HG03460 (cell line): ENCODE measurements at regions not wholly inside any gene's neighbourhood (a gene's known extent, or its start where the extent isn't known, plus 50 kb on each side); places are given as distances from the start of the nearest gene placed in this dataset.
"Not testable (repeated sequence)": the region's sequence is repeated elsewhere in the genome, so short reads cannot be mapped to it uniquely, and the experiment has no call there.

Experiments
- ATAC-seq: cut with Tn5 transposase; IDR thresholded peaks from one replicate; pipeline ENCODE4 v1.9.1; 2021; ENCODE audit not compliant: unreplicated experiment

DNA sequence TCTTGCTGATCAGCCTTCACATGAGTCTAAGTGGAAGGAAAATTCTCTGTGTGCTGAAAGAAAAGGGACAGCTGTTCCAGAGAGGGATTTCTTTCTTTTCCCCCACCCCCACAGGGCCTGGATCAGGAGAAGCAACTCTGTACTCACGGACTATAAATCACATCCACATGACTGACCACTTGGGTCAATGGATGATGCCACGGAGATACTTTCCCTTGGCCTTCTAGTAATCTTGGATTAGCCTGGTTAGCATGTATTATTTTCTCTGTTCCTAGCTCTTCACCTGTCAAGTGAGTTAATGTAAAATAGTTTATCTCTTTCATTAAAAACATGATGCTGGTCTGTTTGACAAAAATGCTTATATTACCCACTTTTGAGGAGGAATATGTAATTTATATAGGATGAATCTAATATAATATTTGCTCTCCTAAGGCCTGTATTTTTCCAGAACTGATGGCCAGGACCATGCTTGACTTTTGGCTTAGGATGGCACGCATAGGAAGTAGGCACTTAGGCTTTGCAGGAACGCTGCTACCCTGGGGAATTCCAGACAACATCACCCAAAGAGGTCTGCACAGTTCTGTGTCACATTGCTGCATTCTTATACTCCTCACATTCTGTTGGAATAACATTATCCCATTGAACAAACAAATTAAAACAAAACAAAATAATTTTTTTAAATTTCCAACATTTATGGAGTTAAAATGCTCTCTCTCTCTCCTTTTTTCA, 892.1 kb downstream of the TLE1 start:
- no peak for ATAC-seq

- no peak for ATAC-seq
Measured at GRCh38 chr9:80796632-80797031, 892.7 kb downstream of the TLE1 start.

GRCh38 chr9:80794197-80794596, 895.1 kb downstream of the TLE1 start:
- ATAC-seq, result no peak

DNA sequence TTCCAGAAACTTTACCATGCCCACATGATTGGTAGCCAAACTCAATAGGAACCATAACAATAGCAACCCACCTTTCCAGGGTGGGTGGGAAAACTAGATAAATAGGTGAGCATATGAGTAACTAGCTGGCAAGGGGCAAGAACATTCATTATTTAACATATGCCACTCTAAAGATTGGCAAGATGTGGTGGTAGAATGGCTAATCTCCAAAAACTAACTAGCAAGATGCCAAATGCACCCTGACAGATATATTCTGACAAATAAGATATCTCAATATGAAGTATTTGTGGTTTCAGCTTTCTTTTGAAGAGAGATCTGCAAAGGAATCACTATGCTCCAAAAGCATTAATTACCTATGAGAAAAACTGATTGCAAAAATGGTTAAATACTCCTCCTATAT, 895.6 kb downstream of the TLE1 start:
- ATAC-seq, result no peak

- ATAC-seq, result no peak
Measured at GRCh38 chr9:80792726-80793125, 896.6 kb downstream of the TLE1 start.

GRCh38 chr9:80791836-80792235, 897.5 kb downstream of the TLE1 start:
- no peak for ATAC-seq

DNA sequence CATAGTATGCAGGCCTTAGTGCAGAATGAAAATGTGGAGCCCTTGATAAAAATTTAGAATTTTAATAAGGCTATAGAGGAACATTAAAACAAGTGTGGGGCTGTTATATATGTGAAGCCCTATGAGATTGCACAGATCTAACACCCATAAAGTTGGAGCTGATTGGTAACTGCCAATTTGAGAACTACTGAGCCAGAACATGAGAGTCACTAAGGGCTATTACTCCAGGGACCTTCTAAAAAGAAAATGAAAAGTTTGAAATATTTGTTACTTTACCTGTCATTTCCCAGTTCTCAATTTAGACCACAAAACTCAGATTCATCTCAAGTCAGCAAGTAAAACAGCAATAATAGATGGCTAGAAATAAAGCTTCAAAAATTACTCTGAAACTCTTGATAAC, 898.6 kb downstream of the TLE1 start:
- ATAC-seq, result no peak

GRCh38 chr9:80789831-80790230, 899.5 kb downstream of the TLE1 start:
- no peak for ATAC-seq

DNA sequence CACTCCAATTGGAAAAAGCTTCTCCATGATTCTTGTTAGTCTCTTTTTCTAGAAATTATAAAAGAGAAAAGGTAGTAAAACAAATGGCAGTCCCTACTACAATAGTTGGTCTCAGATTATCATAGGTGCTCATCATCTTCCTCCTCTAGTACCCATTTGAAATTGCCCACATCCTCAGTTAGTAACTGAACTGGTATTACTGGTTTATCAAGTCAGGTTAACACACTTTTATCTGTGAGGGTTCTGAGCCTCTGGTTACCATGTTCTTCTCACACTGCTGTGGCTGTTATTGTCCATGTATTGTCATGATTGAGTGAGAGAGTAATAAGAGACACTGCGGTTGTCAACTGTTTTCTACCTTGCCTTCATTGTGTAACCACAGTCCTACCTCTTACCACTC, 901.7 kb downstream of the TLE1 start:
- ATAC-seq, result no peak

DNA sequence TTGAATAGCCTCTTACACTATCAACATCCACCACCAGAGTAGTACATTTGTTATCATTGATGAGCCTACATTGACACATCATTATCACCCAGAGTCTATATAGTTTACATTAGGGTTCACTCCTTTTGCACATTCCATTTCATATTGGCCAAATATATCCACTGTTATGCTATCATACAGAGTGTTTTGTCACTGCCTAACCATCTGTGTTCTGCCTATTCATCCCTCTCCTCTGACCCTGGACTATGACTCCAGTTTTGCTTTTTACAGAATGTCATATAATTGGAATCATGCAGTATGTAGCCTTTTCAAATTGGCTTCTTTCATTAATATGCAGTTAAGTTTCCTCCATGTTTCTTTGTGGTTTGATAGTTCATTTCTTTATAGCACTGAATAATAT, 904.7 kb downstream of the TLE1 start:
- ATAC-seq, result no peak

GRCh38 chr9:80775971-80776370, 913.4 kb downstream of the TLE1 start:
- ATAC-seq, result no peak

DNA sequence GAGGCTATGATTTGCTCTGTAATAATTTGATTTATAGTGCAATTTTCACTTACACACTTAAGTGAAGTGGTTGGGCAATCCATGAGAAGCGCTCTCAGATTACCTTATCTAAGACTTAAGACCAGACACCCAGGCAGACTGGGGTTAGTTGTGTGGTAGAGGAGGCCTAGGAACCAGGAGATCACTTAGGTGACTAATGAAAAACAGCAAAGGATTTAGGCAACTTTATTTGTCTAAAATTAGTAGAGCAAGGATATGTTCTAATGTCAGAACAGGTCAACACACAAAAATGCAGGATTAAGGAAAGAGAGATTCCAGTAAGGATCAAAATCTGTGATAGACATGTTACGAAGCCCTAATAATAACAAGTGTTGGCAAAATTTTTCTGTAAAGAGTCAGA, 913.8 kb downstream of the TLE1 start:
- no peak for ATAC-seq

DNA sequence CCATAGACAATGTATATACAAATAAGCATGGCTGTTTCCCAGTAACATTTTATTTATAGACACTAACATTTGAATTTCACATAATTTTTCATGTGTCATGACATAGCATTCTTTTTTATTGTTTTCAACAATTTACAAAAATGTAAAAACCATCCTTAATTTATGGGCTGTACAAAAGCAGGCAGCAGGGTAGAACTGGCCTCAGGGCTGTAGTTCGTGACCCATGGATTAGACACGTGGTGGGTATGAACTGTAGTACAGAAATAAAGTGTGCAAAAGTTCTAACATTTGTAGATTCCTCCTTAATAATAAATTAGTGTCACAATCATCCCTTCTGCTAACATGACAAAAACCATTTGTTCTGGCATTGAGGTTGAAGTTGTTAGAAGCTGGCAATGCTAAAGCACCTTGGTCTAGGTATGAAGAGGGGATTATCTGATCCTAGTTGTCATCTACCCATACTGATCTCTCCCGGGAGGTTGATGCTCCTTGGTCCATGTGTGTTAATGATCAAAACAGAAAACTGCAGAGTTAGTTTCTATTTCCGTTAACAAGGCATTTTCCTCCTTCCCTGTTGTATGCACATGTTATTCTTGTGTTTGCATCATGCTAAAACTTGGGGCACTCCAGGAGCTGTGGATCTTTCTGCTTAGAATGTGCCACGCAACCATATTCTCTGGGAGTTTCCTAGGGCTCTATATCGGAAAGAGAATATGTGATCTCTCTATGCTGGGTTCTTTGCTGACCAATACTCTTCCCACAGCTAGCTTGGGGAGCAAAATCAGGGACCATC, 917.6 kb downstream of the TLE1 start:
- no peak for ATAC-seq

DNA sequence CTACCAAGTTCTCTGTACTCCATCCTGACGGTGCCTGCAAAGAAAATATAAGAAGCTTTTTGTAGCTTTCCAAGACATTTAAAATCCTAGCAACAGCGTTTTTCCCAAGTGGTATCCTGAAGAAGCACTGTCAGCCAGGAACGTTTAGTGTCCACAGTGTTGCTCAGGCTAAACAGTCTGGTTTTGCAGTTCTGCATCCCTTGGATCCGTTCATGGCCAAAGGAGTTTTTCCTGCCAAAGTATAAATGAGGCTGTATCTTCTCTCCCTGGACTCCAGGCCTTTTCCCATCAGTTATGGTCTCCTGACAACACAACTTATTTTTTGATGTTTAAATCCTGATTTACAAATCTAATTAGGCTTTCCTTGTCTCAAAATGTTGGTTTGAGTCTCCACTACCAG, 925.8 kb downstream of the TLE1 start:
- ATAC-seq, result no peak

- no peak for ATAC-seq
Measured at GRCh38 chr9:80755586-80755985, 933.8 kb downstream of the TLE1 start.

GRCh38 chr9:80747056-80747455, 942.3 kb downstream of the TLE1 start:
- not testable (repeated sequence) for ATAC-seq

- no peak for ATAC-seq
Measured at GRCh38 chr9:80732506-80732905, 956.8 kb downstream of the TLE1 start.

DNA sequence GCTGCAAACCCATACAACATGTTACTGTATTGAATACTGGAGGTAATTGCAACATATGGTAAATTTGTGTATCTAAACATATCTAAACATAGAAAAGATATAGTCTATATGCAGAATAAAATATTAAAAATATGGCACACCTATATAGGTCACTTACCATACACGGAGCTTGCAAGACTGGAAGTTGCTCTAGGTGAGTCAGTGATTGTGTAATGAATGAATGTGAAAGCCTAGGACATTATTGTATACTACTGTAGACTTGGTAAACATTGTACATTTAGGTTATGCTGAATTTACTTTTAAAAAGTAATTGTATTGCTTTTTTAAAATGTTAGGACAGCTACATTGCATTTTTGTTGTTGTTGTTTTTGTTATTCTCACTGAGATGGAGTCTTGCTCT, 968.8 kb downstream of the TLE1 start:
- no peak for ATAC-seq

GRCh38 chr9:80707120-80707519, 982.2 kb downstream of the TLE1 start:
- ATAC-seq, result no peak

GRCh38 chr9:80701061-80701460, 988.3 kb downstream of the TLE1 start:
- no peak for ATAC-seq

GRCh38 chr9:80699511-80699998, 989.8 kb downstream of the TLE1 start:
- no peak for ATAC-seq

- ATAC-seq, result no peak
Measured at GRCh38 chr9:80698725-80699410, 990.5 kb downstream of the TLE1 start.
